Stomach (tissue), 4 donors: ENCODE measurements at regions not wholly inside any gene's neighbourhood (a gene's known extent, or its start where the extent isn't known, plus 50 kb on each side); places are given as distances from the start of the nearest gene placed in this dataset.

ENCODE experiments used
- CTCF ChIP-seq, 7 experiments: fragments of 450-650 bp in 4 of 7; fragments of 200-600 bp in 3 of 7; sonication (generic) in 3 of 7; IDR thresholded peaks; one replicate each; pipeline ENCODE4 v1.5.1; 2016 to 2019; ENCODE audit warnings: antibody characterized with exemption in 7 of 7, control low read depth in 2 of 7, mild to moderate bottlenecking in 1 of 7
- EP300 ChIP-seq: sonication (generic); formaldehyde crosslinking; IDR thresholded peaks from one replicate; pipeline ENCODE4 v1.6.1; 2017; ENCODE audit warnings: antibody characterized with exemption
- POLR2A ChIP-seq, 4 donors: fragments of 450-650 bp; IDR thresholded peaks; one replicate each; pipeline ENCODE4 v1.6.1; 2016; ENCODE audit warnings: antibody characterized with exemption in 4 of 4, control low read depth in 2 of 4, mild to moderate bottlenecking in 1 of 4, moderate library complexity in 1 of 4
- POLR2AphosphoS5 ChIP-seq, 3 donors: sonication (generic); formaldehyde crosslinking; IDR thresholded peaks; one replicate each; pipeline ENCODE4 v1.6.1; 2016; ENCODE audit warnings: antibody characterized with exemption in 3 of 3

- TF ChIP-seq CTCF (IDR thresholded peaks at IDR 0.05) = no peak
- TF ChIP-seq POLR2A (IDR thresholded peaks at IDR 0.05) = no peak
- no peak for TF ChIP-seq EP300
- TF ChIP-seq POLR2AphosphoS5 (IDR thresholded peaks at IDR 0.05) = no peak
These were observed 265.2 kb downstream of the QKI start for GRCh38 chr6:163679753-163680152.
